OCI-LY3 (cell line): ENCODE measurements at regions not wholly inside any gene's neighbourhood (a gene's known extent, or its start where the extent isn't known, plus 50 kb on each side); places are given as distances from the start of the nearest gene placed in this dataset.

Source experiments
- H2AFZ ChIP-seq: fragments of 200-600, 300-600 bp; shearing (Covaris generic); 2 replicates; pipeline ENCODE4 v1.6.0; 2014; ENCODE audit warnings: antibody characterized with exemption, low read depth, low read length
- H3K27ac ChIP-seq: fragments of 200-600, 300-600 bp; sonication (generic); 2 replicates; pipeline ENCODE4 v1.5.1; 2014; ENCODE audit warnings: mild to moderate bottlenecking, low read length, moderate library complexity, mixed read lengths
- H3K27me3 ChIP-seq: fragments of 200-600, 300-600 bp; sonication (generic); 2 replicates; pipeline ENCODE4 v1.6.1; 2014; ENCODE audit warnings: low read depth, low read length, mixed read lengths
- H3K36me3 ChIP-seq: fragments of 200-600, 300-600 bp; sonication (generic); replicated peaks from 2 replicates; pipeline ENCODE3; 2014; ENCODE audit warnings: low read depth, low read length, mixed read lengths
- H3K4me1 ChIP-seq: fragments of 300-600, 200-600 bp; sonication (generic); 2 replicates; pipeline ENCODE4 v1.6.1; 2014; ENCODE audit warnings: low read length, mixed read lengths
- H3K4me2 ChIP-seq: fragments of 200-600, 300-600 bp; sonication (generic); 2 replicates; pipeline ENCODE4 v1.6.1; 2014; ENCODE audit warnings: low read length, mixed read lengths
- H3K4me3 ChIP-seq: fragments of 300-600, 200-600 bp; sonication (generic); 2 replicates; pipeline ENCODE4 v1.5.1; 2014; ENCODE audit warnings: antibody characterized with exemption, mild to moderate bottlenecking, low read length, moderate library complexity
- H3K79me2 ChIP-seq: fragments of 300-600, 200-600 bp; shearing (Covaris generic); 2 replicates; pipeline ENCODE4 v1.6.1; 2014; ENCODE audit warnings: mild to moderate bottlenecking, low read length, mixed read lengths
- H3K9ac ChIP-seq: fragments of 300-600, 200-600 bp; shearing (Covaris generic); 2 replicates; pipeline ENCODE4 v1.6.0; 2014; ENCODE audit warnings: mild to moderate bottlenecking, low read length, moderate library complexity
- H3K9me3 ChIP-seq: fragments of 200-600, 300-600 bp; shearing (Covaris generic); 2 replicates; pipeline ENCODE4 v1.6.1; 2014; ENCODE audit warnings: low read length, mixed read lengths; ENCODE audit not compliant: insufficient read depth
- H4K20me1 ChIP-seq: fragments of 200-600, 300-600 bp; sonication (generic); 2 replicates; pipeline ENCODE4 v1.6.1; 2016; ENCODE audit warnings: low read length, mixed read lengths; ENCODE audit not compliant: insufficient read depth
- CTCF ChIP-seq: fragments of 200-600, 300-600 bp; sonication (generic); IDR thresholded peaks from 2 replicates; pipeline ENCODE4 v1.5.1; 2014; ENCODE audit warnings: antibody characterized with exemption, low read length, low read depth
- EZH2phosphoT487 ChIP-seq: fragments of 200-600 bp; shearing (Covaris generic); IDR thresholded peaks from 2 replicates; pipeline ENCODE4 v1.6.1; 2018; ENCODE audit warnings: antibody characterized with exemption, mixed run types, low read depth

- H4K20me1 ChIP-seq = no peaks in the 10 kb centered on the region
- H3K27ac ChIP-seq = no peak overlapping the region
- no peak for TF ChIP-seq EZH2phosphoT487
- TF ChIP-seq CTCF = no peak
- H3K4me3 ChIP-seq = no peak overlapping the region
- no peak overlapping the region for H3K9ac ChIP-seq
- H3K27me3 ChIP-seq = no peaks in the 10 kb centered on the region
- no peaks in the 10 kb centered on the region for H3K4me1 ChIP-seq
- no peaks in the 10 kb centered on the region for H3K36me3 ChIP-seq
- H3K4me2 ChIP-seq = no peak overlapping the region
- no peaks in the 10 kb centered on the region for H3K9me3 ChIP-seq
- no peaks in the 10 kb centered on the region for H3K79me2 ChIP-seq
- no peak overlapping the region for H2AFZ ChIP-seq
Observed at GRCh38 chr14:83960832-83961512, 1569.0 kb upstream of the FLRT2 start.

- no peak overlapping the region for H3K27ac ChIP-seq
- no peak overlapping the region for H2AFZ ChIP-seq
- H3K9me3 ChIP-seq = no peaks in the 10 kb centered on the region
- H3K79me2 ChIP-seq = no peaks in the 10 kb centered on the region
- H3K4me2 ChIP-seq = no peak overlapping the region
- H3K9ac ChIP-seq = no peak overlapping the region
- TF ChIP-seq EZH2phosphoT487 (no peak), CTCF (no peak)
- no peak overlapping the region for H3K4me3 ChIP-seq
- H3K4me1 ChIP-seq = no peaks in the 10 kb centered on the region
- H4K20me1 ChIP-seq = no peaks in the 10 kb centered on the region
- H3K36me3 ChIP-seq = no peaks in the 10 kb centered on the region
- H3K27me3 ChIP-seq = no peaks in the 10 kb centered on the region
Observed at GRCh38 chr14:83969998-83970397, 1559.9 kb upstream of the FLRT2 start.

GRCh38 chr14:83972631-83973030 is 1557.3 kb upstream of the FLRT2 start:
- TF ChIP-seq CTCF (no peak), EZH2phosphoT487 (no peak)

GRCh38 chr14:83974647-83975163 is 1555.2 kb upstream of the FLRT2 start:
- no peaks in the 10 kb centered on the region for H4K20me1 ChIP-seq
- no peaks in the 10 kb centered on the region for H3K9me3 ChIP-seq
- no peak overlapping the region for H2AFZ ChIP-seq
- no peak overlapping the region for H3K9ac ChIP-seq
- no peaks in the 10 kb centered on the region for H3K79me2 ChIP-seq
- no peak overlapping the region for H3K4me3 ChIP-seq
- H3K36me3 ChIP-seq = no peaks in the 10 kb centered on the region
- TF ChIP-seq EZH2phosphoT487 (no peak), CTCF (no peak)
- no peaks in the 10 kb centered on the region for H3K4me1 ChIP-seq
- no peak overlapping the region for H3K27ac ChIP-seq
- H3K27me3 ChIP-seq = no peaks in the 10 kb centered on the region
- no peak overlapping the region for H3K4me2 ChIP-seq

More at GRCh38 chr14:83972631-83973030, 1557.3 kb upstream of the FLRT2 start:
- H3K4me3 ChIP-seq = no peak overlapping the region
- no peaks in the 10 kb centered on the region for H4K20me1 ChIP-seq
- no peak overlapping the region for H3K4me2 ChIP-seq
- no peaks in the 10 kb centered on the region for H3K27me3 ChIP-seq
- H3K9me3 ChIP-seq = no peaks in the 10 kb centered on the region
- no peak overlapping the region for H2AFZ ChIP-seq
- H3K79me2 ChIP-seq = no peaks in the 10 kb centered on the region
- H3K4me1 ChIP-seq = no peaks in the 10 kb centered on the region
- H3K36me3 ChIP-seq = no peaks in the 10 kb centered on the region
- no peak overlapping the region for H3K9ac ChIP-seq
- H3K27ac ChIP-seq = no peak overlapping the region
